ENCODE measurements at regions not wholly inside any gene's neighbourhood (a gene's known extent, or its start where the extent isn't known, plus 50 kb on each side); places are given as distances from the start of the nearest gene placed in this dataset.

GRCh38 chr5:159663986-159664385 lies 252.3 kb upstream of the ADRA1B start:
- no peak for TF ChIP-seq CTCF (IDR thresholded peaks at IDR 0.05; ENCODE audit: low read depth, low read length, missing input control)
- TF ChIP-seq RAD21 (IDR thresholded peaks at IDR 0.05) = no peak
- TF ChIP-seq HNF4A (conservative IDR thresholded peaks at IDR 0.05) = no peak
- TF ChIP-seq, protein P1, sequence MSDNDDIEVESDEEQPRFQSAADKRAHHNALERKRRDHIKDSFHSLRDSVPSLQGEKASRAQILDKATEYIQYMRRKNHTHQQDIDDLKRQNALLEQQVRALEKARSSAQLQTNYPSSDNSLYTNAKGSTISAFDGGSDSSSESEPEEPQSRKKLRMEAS (IDR thresholded peaks at IDR 0.05) = no peak
- TF ChIP-seq SP1 (IDR thresholded peaks at IDR 0.05) = no peak
- no peak for TF ChIP-seq TAF1 (conservative IDR thresholded peaks at IDR 0.05)
- no peak for TF ChIP-seq YY1 (IDR thresholded peaks at IDR 0.05)
- TF ChIP-seq REST (IDR thresholded peaks at IDR 0.05) = no peak
- TF ChIP-seq FOXA2 (IDR thresholded peaks at IDR 0.05) = no peak
